22Rv1 (cell line): ENCODE measurements at regions not wholly inside any gene's neighbourhood (a gene's known extent, or its start where the extent isn't known, plus 50 kb on each side); places are given as distances from the start of the nearest gene placed in this dataset.

Experiments used
- ZFX ChIP-seq: fragments of 450-650 bp; IDR thresholded peaks from 2 replicates; pipeline ENCODE4 v1.6.1; 2017; ENCODE audit warnings: antibody characterized with exemption, borderline replicate concordance
- TF ChIP-seq, protein P1 (sequence below): fragments of 450-650 bp; IDR thresholded peaks from 2 replicates; pipeline ENCODE4 v1.5.1; 2017; ENCODE audit warnings: mild to moderate bottlenecking

DNA sequence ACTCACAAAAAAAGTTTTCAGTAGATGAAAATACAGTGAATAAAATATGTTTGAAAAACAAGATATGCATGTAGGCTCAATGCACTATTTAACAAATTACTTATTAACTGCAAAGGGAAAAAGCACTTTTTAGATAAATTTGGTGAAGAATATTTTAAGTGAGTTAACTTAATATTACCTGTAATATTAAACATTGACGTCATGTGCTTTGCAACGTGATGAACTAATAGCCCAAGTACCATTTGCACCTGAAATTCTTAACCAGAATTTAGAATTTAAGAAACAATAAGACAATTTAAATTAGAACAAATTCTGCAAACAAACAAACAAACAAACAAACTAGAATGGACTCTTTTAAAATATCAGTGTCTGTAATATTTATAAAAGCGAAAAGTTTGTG is 659.0 kb upstream of the NOVA1 start:
- TF ChIP-seq, protein P1, sequence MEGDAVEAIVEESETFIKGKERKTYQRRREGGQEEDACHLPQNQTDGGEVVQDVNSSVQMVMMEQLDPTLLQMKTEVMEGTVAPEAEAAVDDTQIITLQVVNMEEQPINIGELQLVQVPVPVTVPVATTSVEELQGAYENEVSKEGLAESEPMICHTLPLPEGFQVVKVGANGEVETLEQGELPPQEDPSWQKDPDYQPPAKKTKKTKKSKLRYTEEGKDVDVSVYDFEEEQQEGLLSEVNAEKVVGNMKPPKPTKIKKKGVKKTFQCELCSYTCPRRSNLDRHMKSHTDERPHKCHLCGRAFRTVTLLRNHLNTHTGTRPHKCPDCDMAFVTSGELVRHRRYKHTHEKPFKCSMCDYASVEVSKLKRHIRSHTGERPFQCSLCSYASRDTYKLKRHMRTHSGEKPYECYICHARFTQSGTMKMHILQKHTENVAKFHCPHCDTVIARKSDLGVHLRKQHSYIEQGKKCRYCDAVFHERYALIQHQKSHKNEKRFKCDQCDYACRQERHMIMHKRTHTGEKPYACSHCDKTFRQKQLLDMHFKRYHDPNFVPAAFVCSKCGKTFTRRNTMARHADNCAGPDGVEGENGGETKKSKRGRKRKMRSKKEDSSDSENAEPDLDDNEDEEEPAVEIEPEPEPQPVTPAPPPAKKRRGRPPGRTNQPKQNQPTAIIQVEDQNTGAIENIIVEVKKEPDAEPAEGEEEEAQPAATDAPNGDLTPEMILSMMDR, result no peak
- TF ChIP-seq ZFX, result no peak
